Small intestine (tissue), 7 donors: ENCODE measurements at regions not wholly inside any gene's neighbourhood (a gene's known extent, or its start where the extent isn't known, plus 50 kb on each side); places are given as distances from the start of the nearest gene placed in this dataset.
"Not testable (repeated sequence)": the region's sequence is repeated elsewhere in the genome, so short reads cannot be mapped to it uniquely, and the experiment has no call there.

Experiments used
- DNase-seq, 2 donors: peaks; one replicate each; pipeline versions ENCODE4 v3.0.0 to v3.0.0-alpha.2; 2013
- FAIRE-seq: peaks from 2 replicates; lab custom pipeline; 2012; peaks lifted over from hg19 to GRCh38; lab: Jason Lieb, UNC
- H3K27ac ChIP-seq, 3 donors: one replicate each; pipeline ENCODE4 v1.5.1; 2013; ENCODE audit warnings: low read length in 2 of 3, mild to moderate bottlenecking in 2 of 3, control low read depth in 1 of 3, inconsistent platforms in 1 of 3, low read depth in 1 of 3, moderate library complexity in 1 of 3
- H3K27me3 ChIP-seq, 3 donors: one replicate each; pipeline ENCODE4 v1.6.1; 2013; ENCODE audit warnings: low read length in 3 of 3, inconsistent platforms in 1 of 3; ENCODE audit not compliant: control insufficient read depth in 3 of 3, insufficient read depth in 3 of 3
- H3K36me3 ChIP-seq, 3 donors: one replicate each; pipeline ENCODE4 v1.6.1; 2013; ENCODE audit warnings: low read length in 3 of 3, inconsistent platforms in 1 of 3, low read depth in 1 of 3, mild to moderate bottlenecking in 1 of 3, moderate library complexity in 1 of 3; ENCODE audit not compliant: control insufficient read depth in 3 of 3, insufficient read depth in 2 of 3
- H3K4me1 ChIP-seq, 3 donors: one replicate each; pipeline ENCODE4 v1.6.1; 2013; ENCODE audit warnings: low read length in 2 of 3, inconsistent platforms in 1 of 3, low read depth in 1 of 3, mild to moderate bottlenecking in 1 of 3, moderate library complexity in 1 of 3; ENCODE audit not compliant: control insufficient read depth in 3 of 3, insufficient read depth in 2 of 3
- H3K4me3 ChIP-seq, 3 donors: one replicate each; pipeline ENCODE4 v1.5.1; 2013; ENCODE audit warnings: low read length in 3 of 3, control low read depth in 1 of 3, inconsistent platforms in 1 of 3, low read depth in 1 of 3, mild to moderate bottlenecking in 1 of 3, moderate library complexity in 1 of 3
- H3K9me3 ChIP-seq, 2 donors: one replicate each; pipeline ENCODE4 v1.6.1; 2013; ENCODE audit warnings: low read depth in 1 of 2, low read length in 1 of 2; ENCODE audit not compliant: control insufficient read depth in 2 of 2, insufficient read depth in 1 of 2
- WGBS, 3 donors: extraction: QIAGEN DNeasy Blood & Tissue Kit; methylation state at CpG; one replicate each; pipeline ENCODE4 v1.1.7; 2013; 5-methylcytosine and 5-hydroxymethylcytosine counted together
- donor health status: healthy with polysubstance abuse.
- donor health status: control.
- donor health status: control.
- donor health status: Bipolar disorder and iron deficiency.
- donor health status: healthy.

GRCh38 chr3:159672728-159673688, 315.6 kb upstream of the IL12A start:
- WGBS, 3 donors, result 79 to 91% (median 91%) methylated on average over 5 of the region's 5 CpGs
- H3K4me3 ChIP-seq, result no peak overlapping the region
- no peaks in the 10 kb centered on the region for H3K36me3 ChIP-seq
- H3K27ac ChIP-seq, result no peak overlapping the region
- FAIRE-seq (no peak), DNase-seq (peak in 1 of 2 donors; percentile 42)
- peaks cover 0 to 15% (median 0%) of the 10 kb centered on the region in 3 donors for H3K4me1 ChIP-seq
- H3K9me3 ChIP-seq, result no peaks in the 10 kb centered on the region
- no peaks in the 10 kb centered on the region for H3K27me3 ChIP-seq

- WGBS, 3 donors, result 81 to 87% (median 85%) methylated on average over 2 of the region's 2 CpGs
- no peak for DNase-seq
- no peak overlapping the region for H3K27ac ChIP-seq
- H3K9me3 ChIP-seq, result no peaks in the 10 kb centered on the region
- no peaks in the 10 kb centered on the region for H3K36me3 ChIP-seq
- peaks cover 0 to 7% (median 0%) of the 10 kb centered on the region in 3 donors for H3K4me1 ChIP-seq
- no peaks in the 10 kb centered on the region for H3K27me3 ChIP-seq
- no peak overlapping the region for H3K4me3 ChIP-seq
- FAIRE-seq, result no peak
Measured at GRCh38 chr3:159674583-159674982, 314.1 kb upstream of the IL12A start.

GRCh38 chr3:159675285-159675684, 313.4 kb upstream of the IL12A start:
- no peak overlapping the region for H3K27ac ChIP-seq
- peaks cover 0 to 3% (median 0%) of the 10 kb centered on the region in 3 donors for H3K4me1 ChIP-seq
- WGBS, 3 donors, result 89 to 95% (median 89%) methylated on average over 4 of the region's 4 CpGs
- DNase-seq (no peak), FAIRE-seq (no peak)
- no peaks in the 10 kb centered on the region for H3K27me3 ChIP-seq
- H3K36me3 ChIP-seq, result no peaks in the 10 kb centered on the region
- H3K9me3 ChIP-seq, result no peaks in the 10 kb centered on the region
- no peak overlapping the region for H3K4me3 ChIP-seq

GRCh38 chr3:159679900-159680299, 308.7 kb upstream of the IL12A start:
- Histone ChIP-seq H3K27ac (no peak overlapping the region), H3K27me3 (no peaks in the 10 kb centered on the region), H3K4me3 (no peak overlapping the region), H3K9me3 (no peaks in the 10 kb centered on the region), H3K36me3 (no peaks in the 10 kb centered on the region), H3K4me1 (no peaks in the 10 kb centered on the region)
- FAIRE-seq, result no peak
- no peak for DNase-seq
- 79 to 83% (median 81%) methylated on average over 11 of the region's 11 CpGs for WGBS, 3 donors

GRCh38 chr3:159681717-159682116, 306.9 kb upstream of the IL12A start:
- DNase-seq, H3K9me3 ChIP-seq, H3K36me3 ChIP-seq, H3K4me3 ChIP-seq, H3K27ac ChIP-seq, H3K4me1 ChIP-seq, H3K27me3 ChIP-seq: not testable (repeated sequence)
- FAIRE-seq, result peak; percentile 49
- 17 to 65% (median 33%) methylated on average over 5 of the region's 5 CpGs for WGBS, 3 donors

- Histone ChIP-seq H3K36me3 (no peaks in the 10 kb centered on the region), H3K27ac (no peak overlapping the region), H3K9me3 (no peaks in the 10 kb centered on the region), H3K4me1 (no peaks in the 10 kb centered on the region), H3K27me3 (no peaks in the 10 kb centered on the region), H3K4me3 (no peak overlapping the region)
- DNase-seq, result no peak
- FAIRE-seq, result no peak
Measured at GRCh38 chr3:159685801-159686200, 302.8 kb upstream of the IL12A start.

GRCh38 chr3:159693226-159693625, 295.4 kb upstream of the IL12A start:
- Histone ChIP-seq H3K36me3 (no peaks in the 10 kb centered on the region), H3K27me3 (no peaks in the 10 kb centered on the region), H3K4me1 (no peaks in the 10 kb centered on the region), H3K9me3 (no peaks in the 10 kb centered on the region), H3K4me3 (no peak overlapping the region), H3K27ac (no peak overlapping the region)
- DNase-seq, result no peak
- FAIRE-seq, result no peak
- 63 to 76% (median 66%) methylated on average over 4 of the region's 4 CpGs for WGBS, 3 donors

- no peak overlapping the region for H3K4me3 ChIP-seq
- 36% methylated on average over 7 of the region's 7 CpGs for WGBS, 3 donors
- DNase-seq, result peak in 1 of 2 donors; percentile 58
- H3K4me1 ChIP-seq, result peaks cover 0 to 5% (median 0%) of the 10 kb centered on the region in 3 donors
- peak overlapping the region in 1 of 3 donors; percentile 6 for H3K27ac ChIP-seq
- FAIRE-seq, result no peak
- no peaks in the 10 kb centered on the region for H3K36me3 ChIP-seq
- H3K27me3 ChIP-seq, result no peaks in the 10 kb centered on the region
- peaks cover 0 to 12% of the 10 kb centered on the region in 2 donors for H3K9me3 ChIP-seq
Measured at GRCh38 chr3:159711560-159712333, 276.9 kb upstream of the IL12A start.
